Activated naive CD8-positive, alpha-beta T cell treated with anti-CD3 and anti-CD28 coated beads, Interleukin-2, amount 10 ng/mL, durations not matched to agents 7 days and 5 days (primary cell): ENCODE measurements at regions not wholly inside any gene's neighbourhood (a gene's known extent, or its start where the extent isn't known, plus 50 kb on each side); places are given as distances from the start of the nearest gene placed in this dataset.
"Not testable (repeated sequence)": the region's sequence is repeated elsewhere in the genome, so short reads cannot be mapped to it uniquely, and the experiment has no call there.

Experiments
- ATAC-seq: fragments of 150-1000 bp; cut with Tn5 transposase; one replicate; pipeline ENCODE4 v1.10.0; 2021; ENCODE audit warnings: low read depth, moderate library complexity
- POLR2A ChIA-PET: fragments of 350-600 bp; sonication (Branson Sonifier 250); formaldehyde crosslinking; loops from one replicate; lab custom pipeline; 2021; ENCODE audit warnings: antibody characterized with exemption; lab: Charles Lee
- DNase-seq: peaks from one replicate; pipeline ENCODE4 v3.0.0; 2021
- H3K27ac Mint-ChIP-seq: one replicate; pipeline ENCODE4 v1.8.0; 2022; ENCODE audit warnings: mild to moderate bottlenecking, mixed read lengths
- H3K27me3 Mint-ChIP-seq: one replicate; pipeline ENCODE4 v1.8.0; 2022; ENCODE audit warnings: mild to moderate bottlenecking, moderate library complexity, mixed read lengths
- H3K36me3 Mint-ChIP-seq: one replicate; pipeline ENCODE4 v1.8.0; 2021; ENCODE audit warnings: mild to moderate bottlenecking, mixed read lengths
- H3K4me1 Mint-ChIP-seq: one replicate; pipeline ENCODE4 v1.8.0; 2021; ENCODE audit warnings: mixed read lengths
- H3K4me3 Mint-ChIP-seq: one replicate; pipeline ENCODE4 v1.8.0; 2022; ENCODE audit warnings: mild to moderate bottlenecking, moderate library complexity, mixed read lengths
- H3K9me3 Mint-ChIP-seq: one replicate; pipeline ENCODE4 v1.8.0; 2021; ENCODE audit warnings: mixed read lengths

DNA sequence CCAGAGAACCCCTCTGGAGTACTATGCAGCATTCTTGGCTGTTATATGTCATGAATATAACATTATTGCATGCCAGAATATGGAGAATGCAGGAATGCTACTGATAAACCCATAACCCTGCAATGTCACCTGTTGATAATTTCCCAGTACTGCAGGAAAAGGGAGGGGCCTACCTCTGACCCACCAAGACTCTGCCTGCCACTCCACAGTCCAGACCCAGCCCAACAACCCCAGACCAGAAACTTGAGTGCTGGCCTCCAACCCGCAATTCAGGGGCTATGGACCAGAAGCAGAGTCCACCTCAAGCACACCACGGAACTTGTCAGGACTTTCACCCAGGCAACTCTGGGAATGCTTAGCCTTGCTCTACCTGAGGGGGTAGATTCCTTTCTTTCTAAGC, 92.9 kb upstream of the WDR44 start:
- Mint-ChIP-seq H3K36me3 (no peaks in the 10 kb centered on the region), H3K4me3 (no peak overlapping the region), H3K9me3 (no peaks in the 10 kb centered on the region), H3K4me1 (no peaks in the 10 kb centered on the region), H3K27ac (no peak overlapping the region), H3K27me3 (no peaks in the 10 kb centered on the region)
- POLR2A ChIA-PET, result no interaction called here
- ATAC-seq, result no peak
- no peak for DNase-seq

DNA sequence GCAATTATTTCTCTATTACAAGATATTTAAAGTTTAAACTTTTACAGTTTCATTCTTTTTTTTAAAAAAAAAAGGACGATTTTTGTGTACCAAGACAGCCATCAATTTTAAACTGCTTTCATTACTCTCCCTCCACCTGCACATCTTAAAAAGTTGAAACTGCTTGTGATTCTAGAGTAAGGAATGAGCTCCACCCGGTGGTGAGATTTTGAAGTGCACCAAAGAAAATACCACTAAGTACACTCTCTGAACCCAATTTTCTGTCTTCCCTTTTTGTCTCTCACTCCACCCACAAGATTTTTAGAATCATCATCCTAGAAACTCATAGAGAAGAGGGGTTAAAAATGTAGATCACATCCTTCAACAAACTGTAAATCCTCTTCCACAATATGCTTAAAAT, 91.3 kb upstream of the WDR44 start:
- DNase-seq (no peak), ATAC-seq (no peak)
- H3K4me3 Mint-ChIP-seq, result no peak overlapping the region
- H3K27ac Mint-ChIP-seq, result no peak overlapping the region
- POLR2A ChIA-PET, result no interaction called here
- no peaks in the 10 kb centered on the region for H3K9me3 Mint-ChIP-seq
- H3K27me3 Mint-ChIP-seq, result peaks cover 3% of the 10 kb centered on the region
- no peaks in the 10 kb centered on the region for H3K36me3 Mint-ChIP-seq
- H3K4me1 Mint-ChIP-seq, result no peaks in the 10 kb centered on the region

GRCh38 chrX:118255921-118256320, 90.0 kb upstream of the WDR44 start:
- ATAC-seq, result no peak
- H3K4me1 Mint-ChIP-seq, result no peaks in the 10 kb centered on the region

GRCh38 chrX:118257781-118258180, 88.1 kb upstream of the WDR44 start:
- H3K36me3 Mint-ChIP-seq, result no peaks in the 10 kb centered on the region
- H3K4me3 Mint-ChIP-seq, result no peak overlapping the region
- no peak for ATAC-seq
- no peaks in the 10 kb centered on the region for H3K4me1 Mint-ChIP-seq
- H3K9me3 Mint-ChIP-seq, result no peaks in the 10 kb centered on the region
- DNase-seq, result no peak
- POLR2A ChIA-PET, result no interaction called here
- H3K27ac Mint-ChIP-seq, result no peak overlapping the region
- peaks cover 3% of the 10 kb centered on the region for H3K27me3 Mint-ChIP-seq

More at GRCh38 chrX:118255921-118256320, 90.0 kb upstream of the WDR44 start:
- H3K9me3 Mint-ChIP-seq, result no peaks in the 10 kb centered on the region
- H3K27me3 Mint-ChIP-seq, result peaks cover 3% of the 10 kb centered on the region
- POLR2A ChIA-PET, result no interaction called here
- no peak overlapping the region for H3K27ac Mint-ChIP-seq
- no peak overlapping the region for H3K4me3 Mint-ChIP-seq
- no peak for DNase-seq
- no peaks in the 10 kb centered on the region for H3K36me3 Mint-ChIP-seq

DNA sequence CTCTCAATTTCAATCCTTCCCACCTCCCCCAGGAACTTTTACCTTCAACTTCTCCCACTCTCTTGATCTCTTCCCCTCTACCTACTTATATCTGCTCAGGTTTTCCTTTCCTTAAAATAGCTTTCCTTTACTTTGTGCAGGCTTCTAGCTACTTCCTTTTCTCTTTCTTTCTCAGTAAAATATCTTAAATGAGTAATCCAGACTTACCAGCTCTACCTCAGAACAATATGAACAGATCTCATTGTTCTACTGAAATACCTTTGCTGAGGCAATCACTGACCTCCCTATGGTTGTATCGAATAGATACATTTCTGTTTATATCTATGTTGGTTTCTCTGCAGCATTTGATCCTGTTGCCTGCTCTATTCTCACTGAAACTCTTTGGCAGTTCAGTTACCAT, 86.7 kb upstream of the WDR44 start:
- Mint-ChIP-seq H3K4me3 (no peak overlapping the region), H3K27ac (no peak overlapping the region), H3K36me3 (no peaks in the 10 kb centered on the region), H3K9me3 (no peaks in the 10 kb centered on the region), H3K27me3 (peaks cover 3% of the 10 kb centered on the region), H3K4me1 (no peaks in the 10 kb centered on the region)
- ATAC-seq, result no peak
- DNase-seq, result no peak
- POLR2A ChIA-PET, result no interaction called here

DNA sequence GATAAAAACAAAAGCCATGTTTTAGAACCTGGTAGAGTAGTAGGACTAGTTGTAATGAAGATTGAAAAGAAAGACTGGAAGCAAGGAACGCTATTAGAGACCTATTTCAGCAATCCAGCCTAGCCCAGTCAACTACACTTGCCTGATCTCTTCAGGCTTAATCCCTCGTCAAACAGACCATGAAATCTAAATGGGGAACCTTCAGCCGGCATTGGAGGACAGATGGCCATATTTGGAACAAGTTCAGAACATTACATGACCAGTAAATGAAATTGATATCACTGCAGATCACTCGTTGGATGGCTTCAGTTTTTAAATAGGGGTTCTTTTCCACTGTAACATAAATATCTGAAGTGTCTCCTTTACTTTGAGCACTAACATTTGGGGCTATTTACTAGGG, 84.8 kb upstream of the WDR44 start:
- Mint-ChIP-seq H3K4me1 (no peaks in the 10 kb centered on the region), H3K27me3 (peaks cover 3% of the 10 kb centered on the region), H3K4me3 (no peak overlapping the region), H3K27ac (no peak overlapping the region), H3K9me3 (no peaks in the 10 kb centered on the region), H3K36me3 (no peaks in the 10 kb centered on the region)
- DNase-seq (no peak), ATAC-seq (no peak)
- POLR2A ChIA-PET, result no interaction called here

DNA sequence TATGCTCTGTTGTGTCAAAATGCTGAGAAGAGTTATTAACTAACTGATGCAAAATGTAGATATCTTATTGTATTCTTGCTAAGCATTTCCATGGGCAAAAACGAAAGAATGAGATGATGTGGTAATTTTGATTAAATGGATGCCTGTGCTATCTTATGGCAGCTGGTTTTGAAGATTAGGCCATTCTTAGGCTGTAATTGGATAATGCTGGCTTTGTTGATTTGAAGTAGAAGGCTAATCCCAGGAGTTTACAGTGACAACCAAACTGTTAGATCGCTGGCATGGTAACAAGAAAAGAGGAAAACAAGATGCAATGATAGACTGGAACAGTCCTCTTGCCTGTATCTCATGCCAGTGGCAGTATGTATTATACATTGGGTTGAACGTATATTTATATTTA, 74.1 kb upstream of the WDR44 start:
- no peaks in the 10 kb centered on the region for H3K9me3 Mint-ChIP-seq
- H3K27ac Mint-ChIP-seq, result no peak overlapping the region
- no peaks in the 10 kb centered on the region for H3K27me3 Mint-ChIP-seq
- H3K4me3 Mint-ChIP-seq, result no peak overlapping the region
- H3K36me3 Mint-ChIP-seq, result no peaks in the 10 kb centered on the region
- DNase-seq (no peak), ATAC-seq (no peak)
- H3K4me1 Mint-ChIP-seq, result no peaks in the 10 kb centered on the region
- POLR2A ChIA-PET, result no interaction called here

DNA sequence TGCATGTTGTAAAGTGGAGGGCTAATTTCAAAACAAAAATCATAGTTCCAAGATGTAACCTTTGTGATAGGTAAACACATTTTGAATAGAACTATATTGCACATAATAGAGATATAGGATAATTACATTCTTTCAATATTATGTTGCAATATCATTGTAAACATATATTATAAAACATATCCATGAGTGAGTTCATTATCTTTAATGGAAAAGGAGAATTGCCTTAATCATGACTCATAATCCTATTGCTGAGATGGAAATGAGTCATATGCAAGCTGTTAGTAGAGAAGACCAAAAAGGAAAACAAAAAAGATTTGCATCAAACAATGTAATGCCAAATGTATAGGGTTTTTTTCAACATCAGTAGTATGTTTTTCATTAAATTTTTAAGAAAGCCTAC, 73.7 kb upstream of the WDR44 start:
- Mint-ChIP-seq H3K9me3 (no peaks in the 10 kb centered on the region), H3K4me3 (no peak overlapping the region), H3K4me1 (no peaks in the 10 kb centered on the region), H3K27ac (no peak overlapping the region), H3K36me3 (no peaks in the 10 kb centered on the region), H3K27me3 (no peaks in the 10 kb centered on the region)
- POLR2A ChIA-PET, result no interaction called here
- DNase-seq (no peak), ATAC-seq (no peak)

DNA sequence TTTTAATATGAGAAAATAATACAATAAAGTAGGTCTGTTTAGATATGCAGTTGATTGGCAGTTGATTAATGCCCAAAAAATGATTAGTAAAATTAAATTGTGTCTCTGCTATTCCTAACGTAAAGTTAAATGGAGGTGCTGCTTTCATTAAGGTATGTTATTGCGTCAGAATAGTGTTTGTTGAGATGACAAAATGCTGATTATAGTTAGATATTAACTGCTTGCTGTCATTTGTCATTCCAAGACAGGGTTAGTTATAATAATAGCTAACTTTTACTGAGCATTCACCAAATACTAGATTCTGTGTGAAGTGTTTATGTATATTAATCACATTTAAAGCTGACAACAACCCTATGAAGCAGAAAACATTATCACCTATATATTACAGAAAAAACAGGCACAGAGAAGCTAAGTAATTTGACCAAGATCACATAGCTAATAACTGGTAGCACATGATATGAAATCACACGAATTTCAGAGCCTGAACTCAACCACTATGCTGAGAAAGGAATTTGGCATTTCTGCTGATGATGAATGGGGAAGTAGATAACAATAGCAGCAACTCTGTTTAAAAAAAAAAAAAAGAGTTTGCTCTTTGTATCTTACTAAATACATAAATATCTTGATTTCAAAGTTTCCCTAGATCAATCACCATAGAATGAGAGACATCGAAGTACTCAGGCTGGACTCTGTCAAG, 59.7 kb upstream of the WDR44 start:
- Mint-ChIP-seq H3K36me3 (no peaks in the 10 kb centered on the region), H3K27me3 (peaks cover 2% of the 10 kb centered on the region), H3K9me3 (no peaks in the 10 kb centered on the region), H3K4me1 (no peaks in the 10 kb centered on the region), H3K27ac (no peak overlapping the region), H3K4me3 (no peak overlapping the region)
- POLR2A ChIA-PET, result no interaction called here
- ATAC-seq (no peak), DNase-seq (no peak)

GRCh38 chrX:118295818-118296217, 50.1 kb upstream of the WDR44 start:
- DNase-seq, POLR2A ChIA-PET, H3K27ac Mint-ChIP-seq, H3K9me3 Mint-ChIP-seq, H3K27me3 Mint-ChIP-seq, H3K4me3 Mint-ChIP-seq, ATAC-seq, H3K4me1 Mint-ChIP-seq, H3K36me3 Mint-ChIP-seq: not testable (repeated sequence)
